ENCODE measurements at regions not wholly inside any gene's neighbourhood (a gene's known extent, or its start where the extent isn't known, plus 50 kb on each side); places are given as distances from the start of the nearest gene placed in this dataset.

- TF ChIP-seq POLR2AphosphoS5 (IDR thresholded peaks at IDR 0.05) (no peak), CTCF (IDR thresholded peaks at IDR 0.05) (no peak), POLR2A (IDR thresholded peaks at IDR 0.05) (no peak)
- DNase-seq (ENCODE audit: low spot score in 2 of 2), result no peak
- H3K27me3 ChIP-seq, result no peaks in the 10 kb centered on the region
- H3K27ac ChIP-seq, result no peak overlapping the region
- intact Hi-C loops (cut with DNase I; ENCODE audit: low total_unique reads), result no loop called here
- H3K9me3 ChIP-seq, result no peaks in the 10 kb centered on the region
- no peaks in the 10 kb centered on the region for H3K4me1 ChIP-seq
- no peaks in the 10 kb centered on the region for H3K36me3 ChIP-seq
- no peak overlapping the region for H3K4me3 ChIP-seq
These were observed 415.2 kb downstream of the DNAH5 start for GRCh38 chr5:13529300-13529699.

GRCh38 chr5:13524936-13525335, 419.6 kb downstream of the DNAH5 start:
- DNase-seq (ENCODE audit: low spot score in 2 of 2), result no peak

GRCh38 chr5:13519131-13519530, 425.4 kb downstream of the DNAH5 start:
- no peak for DNase-seq (ENCODE audit: low spot score in 2 of 2)
- no peaks in the 10 kb centered on the region for H3K27me3 ChIP-seq
- no peak overlapping the region for H3K4me3 ChIP-seq
- H3K9me3 ChIP-seq, result no peaks in the 10 kb centered on the region
- no peaks in the 10 kb centered on the region for H3K36me3 ChIP-seq
- no peak for TF ChIP-seq POLR2AphosphoS5 (IDR thresholded peaks at IDR 0.05)
- TF ChIP-seq CTCF (IDR thresholded peaks at IDR 0.05), result no peak
- no peak for TF ChIP-seq POLR2A (IDR thresholded peaks at IDR 0.05)
- intact Hi-C loops (cut with DNase I; ENCODE audit: low total_unique reads), result no loop called here
- no peaks in the 10 kb centered on the region for H3K4me1 ChIP-seq
- H3K27ac ChIP-seq, result no peak overlapping the region

More at GRCh38 chr5:13524936-13525335, 419.6 kb downstream of the DNAH5 start:
- intact Hi-C loops (cut with DNase I; ENCODE audit: low total_unique reads), result no loop called here
- H3K27me3 ChIP-seq, result no peaks in the 10 kb centered on the region
- H3K36me3 ChIP-seq, result no peaks in the 10 kb centered on the region
- no peak overlapping the region for H3K4me3 ChIP-seq
- TF ChIP-seq POLR2AphosphoS5 (IDR thresholded peaks at IDR 0.05), result no peak
- no peak for TF ChIP-seq POLR2A (IDR thresholded peaks at IDR 0.05)
- TF ChIP-seq CTCF (IDR thresholded peaks at IDR 0.05), result no peak
- no peak overlapping the region for H3K27ac ChIP-seq
- no peaks in the 10 kb centered on the region for H3K4me1 ChIP-seq
- H3K9me3 ChIP-seq, result no peaks in the 10 kb centered on the region

- Histone ChIP-seq H3K27me3 (no peaks in the 10 kb centered on the region), H3K4me3 (no peak overlapping the region), H3K4me1 (no peaks in the 10 kb centered on the region), H3K9me3 (no peaks in the 10 kb centered on the region), H3K36me3 (no peaks in the 10 kb centered on the region), H3K27ac (no peak overlapping the region)
- no peak for DNase-seq (ENCODE audit: low spot score in 2 of 2)
- intact Hi-C loops (cut with DNase I; ENCODE audit: low total_unique reads), result loop anchor here (1.0 kb wide), 1 partner anchor 10 kb away; no protein-coding TSS in a partner anchor
- TF ChIP-seq POLR2AphosphoS5 (IDR thresholded peaks at IDR 0.05), result no peak
- TF ChIP-seq CTCF (IDR thresholded peaks at IDR 0.05), result no peak
- TF ChIP-seq POLR2A (IDR thresholded peaks at IDR 0.05), result no peak
These were observed 428.3 kb downstream of the DNAH5 start for GRCh38 chr5:13516195-13516594.

GRCh38 chr5:13511442-13511841, 433.0 kb downstream of the DNAH5 start:
- no peaks in the 10 kb centered on the region for H3K36me3 ChIP-seq
- no peaks in the 10 kb centered on the region for H3K4me1 ChIP-seq
- H3K27me3 ChIP-seq, result no peaks in the 10 kb centered on the region
- intact Hi-C loops (cut with DNase I; ENCODE audit: low total_unique reads), result no loop called here
- H3K27ac ChIP-seq, result no peak overlapping the region
- no peak for TF ChIP-seq POLR2A (IDR thresholded peaks at IDR 0.05)
- no peak for TF ChIP-seq POLR2AphosphoS5 (IDR thresholded peaks at IDR 0.05)
- TF ChIP-seq CTCF (IDR thresholded peaks at IDR 0.05), result no peak
- no peaks in the 10 kb centered on the region for H3K9me3 ChIP-seq
- H3K4me3 ChIP-seq, result no peak overlapping the region
- DNase-seq (ENCODE audit: low spot score in 2 of 2), result no peak

Data from breast epithelium (tissue), 4 donors.